ENCODE measurements at regions not wholly inside any gene's neighbourhood (a gene's known extent, or its start where the extent isn't known, plus 50 kb on each side); places are given as distances from the start of the nearest gene placed in this dataset.
"Not testable (repeated sequence)": the region's sequence is repeated elsewhere in the genome, so short reads cannot be mapped to it uniquely, and the experiment has no call there.

GRCh38 chr11:98062714-98063113, 958.0 kb upstream of the CNTN5 start:
- no peaks in the 10 kb centered on the region for H3K27me3 ChIP-seq
- H3K9me3 ChIP-seq: no peaks in the 10 kb centered on the region
- WGBS, 2 donors (ENCODE audit: low coverage in 1 of 2): 45 to 83% methylated on average over 1 of the region's 1 CpG
- no peak overlapping the region for H3K27ac ChIP-seq
- intact Hi-C loops (cut with DNase I; ENCODE audit: low total_unique reads): no loop called here
- no peak overlapping the region for H3K4me3 ChIP-seq
- in situ Hi-C loops (cut with MboI; ENCODE audit: low pct_ligation_motif_present in 1 of 4, low pct_unique_long_range_greater_than_20kb in 1 of 4, low sequenced_read_pairs in 3 of 4): no loop called here
- no peaks in the 10 kb centered on the region for H3K36me3 ChIP-seq
- DNase-seq: no peak
- H3K4me1 ChIP-seq: no peaks in the 10 kb centered on the region
- no peak for TF ChIP-seq POLR2A (IDR thresholded peaks at IDR 0.05)
- TF ChIP-seq EP300 (IDR thresholded peaks at IDR 0.05; ENCODE audit: low read depth): no peak
- no peak for TF ChIP-seq POLR2AphosphoS5 (IDR thresholded peaks at IDR 0.05)
- TF ChIP-seq, protein P1, sequence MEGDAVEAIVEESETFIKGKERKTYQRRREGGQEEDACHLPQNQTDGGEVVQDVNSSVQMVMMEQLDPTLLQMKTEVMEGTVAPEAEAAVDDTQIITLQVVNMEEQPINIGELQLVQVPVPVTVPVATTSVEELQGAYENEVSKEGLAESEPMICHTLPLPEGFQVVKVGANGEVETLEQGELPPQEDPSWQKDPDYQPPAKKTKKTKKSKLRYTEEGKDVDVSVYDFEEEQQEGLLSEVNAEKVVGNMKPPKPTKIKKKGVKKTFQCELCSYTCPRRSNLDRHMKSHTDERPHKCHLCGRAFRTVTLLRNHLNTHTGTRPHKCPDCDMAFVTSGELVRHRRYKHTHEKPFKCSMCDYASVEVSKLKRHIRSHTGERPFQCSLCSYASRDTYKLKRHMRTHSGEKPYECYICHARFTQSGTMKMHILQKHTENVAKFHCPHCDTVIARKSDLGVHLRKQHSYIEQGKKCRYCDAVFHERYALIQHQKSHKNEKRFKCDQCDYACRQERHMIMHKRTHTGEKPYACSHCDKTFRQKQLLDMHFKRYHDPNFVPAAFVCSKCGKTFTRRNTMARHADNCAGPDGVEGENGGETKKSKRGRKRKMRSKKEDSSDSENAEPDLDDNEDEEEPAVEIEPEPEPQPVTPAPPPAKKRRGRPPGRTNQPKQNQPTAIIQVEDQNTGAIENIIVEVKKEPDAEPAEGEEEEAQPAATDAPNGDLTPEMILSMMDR (IDR thresholded peaks at IDR 0.05): no peak

GRCh38 chr11:98068251-98068650, 952.5 kb upstream of the CNTN5 start:
- DNase-seq: no peak
- in situ Hi-C loops (cut with MboI; ENCODE audit: low pct_ligation_motif_present in 1 of 4, low pct_unique_long_range_greater_than_20kb in 1 of 4, low sequenced_read_pairs in 3 of 4) (no loop called here), intact Hi-C loops (cut with DNase I; ENCODE audit: low total_unique reads) (no loop called here)
- no peaks in the 10 kb centered on the region for H3K9me3 ChIP-seq
- no peaks in the 10 kb centered on the region for H3K36me3 ChIP-seq
- no peaks in the 10 kb centered on the region for H3K4me1 ChIP-seq
- no peak overlapping the region for H3K4me3 ChIP-seq
- TF ChIP-seq POLR2A (IDR thresholded peaks at IDR 0.05) (no peak), EP300 (IDR thresholded peaks at IDR 0.05; ENCODE audit: low read depth) (no peak), POLR2AphosphoS5 (IDR thresholded peaks at IDR 0.05) (no peak)
- TF ChIP-seq, protein P1 (IDR thresholded peaks at IDR 0.05): no peak
- WGBS, 2 donors (ENCODE audit: low coverage in 1 of 2): 43 to 57% methylated on average over 1 of the region's 1 CpG
- no peak overlapping the region for H3K27ac ChIP-seq
- H3K27me3 ChIP-seq: no peaks in the 10 kb centered on the region

DNA sequence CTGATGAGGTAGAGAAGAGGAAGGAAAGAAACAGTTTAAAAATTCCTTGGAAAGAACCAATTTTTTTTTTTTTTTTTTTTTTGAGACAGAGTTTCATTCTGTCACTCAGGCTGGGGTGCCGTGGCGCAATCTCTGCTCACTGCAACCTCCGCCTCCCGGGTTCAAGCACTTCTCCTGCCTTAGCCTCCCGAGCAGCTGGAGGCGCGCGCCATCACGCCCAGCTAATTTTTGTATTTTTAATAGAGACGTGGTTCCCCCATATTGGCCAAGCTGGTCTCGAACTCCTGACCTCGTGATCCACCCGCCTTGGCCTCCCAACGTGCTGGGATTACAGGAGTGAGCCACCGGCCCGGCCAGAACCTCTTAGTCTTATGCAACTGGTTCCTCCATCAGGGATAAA, 951.6 kb upstream of the CNTN5 start:
- H3K36me3 ChIP-seq; in situ Hi-C loops (cut with MboI; ENCODE audit: low pct_ligation_motif_present in 1 of 4, low pct_unique_long_range_greater_than_20kb in 1 of 4, low sequenced_read_pairs in 3 of 4); intact Hi-C loops (cut with DNase I; ENCODE audit: low total_unique reads); H3K27ac ChIP-seq; H3K9me3 ChIP-seq; H3K27me3 ChIP-seq; DNase-seq; H3K4me3 ChIP-seq; H3K4me1 ChIP-seq: not testable (repeated sequence)
- WGBS, 2 donors (ENCODE audit: low coverage in 1 of 2): 90 to 100% methylated on average over 3 to 16 of the region's 16 CpGs

- no peak overlapping the region for H3K4me3 ChIP-seq
- no peaks in the 10 kb centered on the region for H3K27me3 ChIP-seq
- in situ Hi-C loops (cut with MboI; ENCODE audit: low pct_ligation_motif_present in 1 of 4, low pct_unique_long_range_greater_than_20kb in 1 of 4, low sequenced_read_pairs in 3 of 4) (no loop called here), intact Hi-C loops (cut with DNase I; ENCODE audit: low total_unique reads) (no loop called here)
- H3K27ac ChIP-seq: no peak overlapping the region
- TF ChIP-seq, protein P1 (IDR thresholded peaks at IDR 0.05): no peak
- TF ChIP-seq POLR2AphosphoS5 (IDR thresholded peaks at IDR 0.05) (no peak), EP300 (IDR thresholded peaks at IDR 0.05; ENCODE audit: low read depth) (no peak), POLR2A (IDR thresholded peaks at IDR 0.05) (no peak)
- H3K9me3 ChIP-seq: no peaks in the 10 kb centered on the region
- no peaks in the 10 kb centered on the region for H3K4me1 ChIP-seq
- DNase-seq: no peak
- no peaks in the 10 kb centered on the region for H3K36me3 ChIP-seq
- WGBS, 2 donors (ENCODE audit: low coverage in 1 of 2): 75 to 95% methylated on average over 4 to 13 of the region's 13 CpGs
These were observed 950.9 kb upstream of the CNTN5 start for GRCh38 chr11:98069861-98070260.

- Histone ChIP-seq H3K9me3 (peaks cover 0 to 4% of the 10 kb centered on the region in 2 donors), H3K27me3 (no peaks in the 10 kb centered on the region), H3K36me3 (no peaks in the 10 kb centered on the region), H3K4me3 (no peak overlapping the region), H3K4me1 (no peaks in the 10 kb centered on the region), H3K27ac (no peak overlapping the region)
- in situ Hi-C loops (cut with MboI; ENCODE audit: low pct_ligation_motif_present in 1 of 4, low pct_unique_long_range_greater_than_20kb in 1 of 4, low sequenced_read_pairs in 3 of 4) (no loop called here), intact Hi-C loops (cut with DNase I; ENCODE audit: low total_unique reads) (no loop called here)
- no peak for DNase-seq
- 67 to 91% methylated on average over 1 to 3 of the region's 3 CpGs for WGBS, 2 donors (ENCODE audit: low coverage in 1 of 2)
- TF ChIP-seq, protein P1 (IDR thresholded peaks at IDR 0.05): no peak
- TF ChIP-seq POLR2A (IDR thresholded peaks at IDR 0.05): no peak
- TF ChIP-seq EP300 (IDR thresholded peaks at IDR 0.05; ENCODE audit: low read depth): no peak
- no peak for TF ChIP-seq POLR2AphosphoS5 (IDR thresholded peaks at IDR 0.05)
These were observed 929.8 kb upstream of the CNTN5 start for GRCh38 chr11:98090861-98091505.
